Skin of body (tissue), 1 donor: ENCODE measurements at regions not wholly inside any gene's neighbourhood (a gene's known extent, or its start where the extent isn't known, plus 50 kb on each side); places are given as distances from the start of the nearest gene placed in this dataset.

Experiments
- DNase-seq: peaks from one replicate; lab custom pipeline; 2025; lab: John Stamatoyannopoulos, UW

- no peak for DNase-seq
Observed at GRCh38 chrX:40316502-40316901, 218.7 kb upstream of the BCOR start.

GRCh38 chrX:40314070-40314469, 216.3 kb upstream of the BCOR start:
- no peak for DNase-seq

GRCh38 chrX:40313269-40313668, 215.5 kb upstream of the BCOR start:
- no peak for DNase-seq

DNA sequence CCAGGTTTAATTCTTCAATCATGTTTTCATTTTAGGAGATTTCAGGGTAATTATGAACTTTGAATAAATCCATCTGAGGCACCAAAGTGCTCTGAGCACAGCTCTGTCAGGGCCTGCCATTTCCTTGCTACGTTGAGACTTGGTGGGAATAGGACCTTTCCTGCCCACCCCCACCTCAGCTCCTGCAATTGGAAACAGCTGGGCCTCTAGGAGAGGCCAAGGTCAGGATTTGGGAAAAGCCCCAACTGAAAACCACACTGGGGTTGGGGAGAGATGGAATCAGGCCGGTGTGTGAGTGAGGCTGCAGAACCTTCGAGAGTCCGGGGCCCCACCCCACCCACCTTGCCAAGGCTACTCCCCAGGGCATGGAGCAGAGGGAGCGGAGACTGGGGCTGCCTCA, 212.7 kb upstream of the BCOR start:
- peak; percentile 1 for DNase-seq

GRCh38 chrX:40310016-40310415, 212.3 kb upstream of the BCOR start:
- no peak for DNase-seq

GRCh38 chrX:40307871-40308270, 210.1 kb upstream of the BCOR start:
- no peak for DNase-seq

GRCh38 chrX:40304115-40304514, 206.4 kb upstream of the BCOR start:
- no peak for DNase-seq

DNA sequence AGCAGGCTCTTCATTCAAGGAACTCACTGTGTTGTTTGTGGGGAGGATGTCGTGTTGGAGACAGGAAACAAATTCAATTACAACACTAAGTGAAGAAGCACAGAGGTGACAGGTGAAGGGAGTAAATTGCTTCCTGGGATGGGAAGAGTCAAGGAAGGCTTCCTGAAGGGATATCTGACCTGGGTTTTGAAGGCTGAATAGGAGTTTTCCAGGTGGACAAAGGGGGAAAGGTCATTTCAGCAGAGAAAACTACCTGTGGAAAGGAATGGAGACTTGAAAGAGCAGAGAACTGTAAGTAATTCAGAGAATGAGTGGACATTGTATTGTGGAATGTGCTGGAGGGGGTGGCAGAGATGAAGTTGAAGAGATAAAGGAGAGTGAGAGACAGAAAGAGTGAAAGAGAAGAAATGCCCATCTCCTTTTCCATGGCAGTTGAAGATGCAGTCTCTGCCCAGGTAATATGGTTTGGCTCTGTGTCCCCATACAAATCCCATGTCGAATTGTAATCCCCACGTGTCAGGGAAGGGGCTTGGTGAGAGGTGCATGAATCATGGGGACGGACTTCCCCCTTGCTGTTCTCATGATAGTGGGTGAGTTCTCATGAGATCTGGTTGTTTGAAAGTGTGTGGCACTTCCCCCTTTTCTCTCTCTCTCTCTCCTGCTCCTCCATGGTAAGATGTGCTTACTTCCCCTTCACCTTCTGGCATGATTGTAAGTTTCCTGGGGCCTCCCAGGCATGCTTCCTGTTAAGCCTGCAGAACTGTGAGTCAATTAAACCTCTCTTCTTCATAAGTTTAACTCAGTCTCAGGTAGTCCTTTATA, 205.7 kb upstream of the BCOR start:
- DNase-seq, result no peak

- no peak for DNase-seq
Observed at GRCh38 chrX:40300286-40300890, 202.6 kb upstream of the BCOR start.

GRCh38 chrX:40299641-40300046, 201.9 kb upstream of the BCOR start:
- no peak for DNase-seq

DNA sequence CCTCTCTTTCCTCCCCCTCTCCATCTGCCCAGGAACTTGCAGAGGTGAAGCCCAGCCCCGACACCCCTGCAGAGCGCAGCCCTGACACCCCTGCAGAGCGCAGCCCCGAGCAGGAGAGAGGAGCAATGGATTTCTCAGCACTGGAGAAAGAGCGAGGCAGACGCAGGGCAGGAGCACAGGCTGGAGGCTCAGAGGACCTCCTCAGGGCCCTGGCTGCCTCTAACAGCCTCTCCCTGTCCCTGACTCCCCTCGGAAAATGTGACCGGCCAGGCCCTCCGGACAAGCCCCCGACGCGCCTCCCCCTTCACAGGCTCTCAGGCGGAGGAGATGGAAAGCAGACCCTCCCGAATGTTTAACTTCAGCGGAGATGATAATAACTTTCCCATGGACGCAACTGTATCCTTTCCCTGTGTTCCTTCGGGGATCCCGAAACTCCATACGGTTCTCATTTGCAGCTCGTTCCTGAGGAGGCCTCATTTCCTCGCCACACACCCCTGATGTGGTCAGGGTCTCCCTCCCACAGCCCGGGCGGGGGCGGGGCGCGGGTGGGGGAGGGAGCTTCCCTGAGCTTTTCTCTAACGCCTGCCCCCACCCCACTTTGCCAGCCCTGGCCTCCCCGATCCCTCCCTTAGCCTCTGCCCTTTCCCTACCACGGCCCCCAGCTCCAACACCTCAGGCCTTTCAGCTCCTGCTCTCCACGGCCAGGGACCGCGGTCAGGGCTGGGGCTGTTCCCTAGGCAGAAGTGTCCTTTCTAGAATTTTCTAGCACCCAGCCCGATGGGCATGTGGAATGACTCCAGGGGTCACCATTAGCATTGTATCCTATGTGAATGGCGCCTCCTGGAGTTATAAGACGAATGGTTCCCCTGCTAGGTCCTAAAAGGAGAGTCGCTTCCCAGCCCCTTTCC, 201.1 kb upstream of the BCOR start:
- DNase-seq, result peak; percentile 48

GRCh38 chrX:40298069-40298468, 200.3 kb upstream of the BCOR start:
- DNase-seq, result no peak

- no peak for DNase-seq
Observed at GRCh38 chrX:40291553-40291952, 193.8 kb upstream of the BCOR start.

DNA sequence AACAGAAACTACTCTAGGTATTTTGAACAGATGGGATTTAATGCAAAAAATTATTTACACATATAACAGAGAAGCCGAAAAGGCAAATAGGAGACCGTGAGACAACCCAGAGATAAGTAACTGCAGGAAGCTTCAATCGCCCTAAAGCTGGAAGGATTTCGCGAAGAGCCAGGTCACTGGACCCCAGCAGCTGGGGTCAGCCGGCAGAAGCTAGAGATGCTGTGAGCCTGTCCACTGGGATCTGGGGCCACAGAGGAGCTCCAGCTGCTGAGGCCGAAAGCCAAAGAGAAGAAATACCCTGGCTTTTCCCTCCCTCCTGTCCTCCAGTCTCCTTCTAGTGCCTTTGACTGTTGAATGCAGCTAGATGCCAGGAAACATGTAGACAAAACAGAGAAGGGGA, 192.8 kb upstream of the BCOR start:
- DNase-seq, result no peak

DNA sequence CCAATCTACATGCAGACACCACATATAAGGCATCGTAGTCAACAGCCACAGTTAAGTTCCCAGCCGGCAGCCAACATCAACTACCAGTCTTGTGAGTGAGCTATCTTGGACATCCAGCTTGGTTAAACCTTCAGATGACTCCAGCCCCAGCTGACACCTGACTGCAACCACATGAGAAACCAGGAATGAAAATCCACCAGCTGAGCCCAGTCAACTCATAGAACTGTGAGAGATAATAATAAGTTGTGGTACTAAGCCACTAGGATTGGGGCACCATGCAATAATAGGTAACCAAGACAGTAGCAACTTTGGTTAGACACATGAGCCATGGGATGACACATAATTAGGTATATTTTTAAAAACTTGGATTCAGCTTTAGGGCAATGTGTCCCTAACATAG, 188.1 kb upstream of the BCOR start:
- DNase-seq, result no peak

GRCh38 chrX:40284852-40285251, 187.1 kb upstream of the BCOR start:
- no peak for DNase-seq

- no peak for DNase-seq
Observed at GRCh38 chrX:40283981-40284380, 186.2 kb upstream of the BCOR start.

DNA sequence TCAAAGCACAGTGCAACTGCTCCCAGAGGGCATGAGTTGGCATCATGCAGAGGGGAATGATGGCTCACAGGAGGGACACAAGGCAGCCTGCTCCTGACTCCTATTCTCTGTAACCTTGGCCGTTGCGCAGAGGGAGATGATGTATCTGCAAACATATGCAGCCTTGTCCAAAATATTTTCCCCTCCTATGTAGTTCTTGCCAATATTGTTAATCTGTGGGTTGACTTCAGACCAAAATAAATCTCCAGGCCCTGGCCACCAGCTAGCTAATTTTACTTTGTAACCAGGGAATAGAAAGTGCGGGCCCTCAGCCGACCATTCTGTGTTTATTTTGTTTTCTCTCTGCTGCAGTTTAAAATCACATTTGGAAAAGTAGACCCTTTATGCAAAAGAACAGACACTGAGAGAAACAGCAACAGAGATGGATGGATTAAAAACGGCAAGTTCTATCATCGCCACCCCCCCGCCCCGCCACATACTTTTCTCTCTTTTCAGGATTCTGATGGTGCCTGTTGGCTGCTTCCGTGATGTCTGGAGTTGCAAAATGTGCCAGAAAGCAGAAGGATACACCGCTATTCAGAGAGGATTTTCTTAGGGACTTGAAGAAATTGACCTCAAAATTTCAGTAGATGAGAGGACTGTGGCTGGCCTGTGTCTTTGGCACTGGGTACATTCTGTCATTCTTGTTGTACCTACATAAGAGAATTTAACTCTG, 185.3 kb upstream of the BCOR start:
- peak; percentile 63 for DNase-seq

DNA sequence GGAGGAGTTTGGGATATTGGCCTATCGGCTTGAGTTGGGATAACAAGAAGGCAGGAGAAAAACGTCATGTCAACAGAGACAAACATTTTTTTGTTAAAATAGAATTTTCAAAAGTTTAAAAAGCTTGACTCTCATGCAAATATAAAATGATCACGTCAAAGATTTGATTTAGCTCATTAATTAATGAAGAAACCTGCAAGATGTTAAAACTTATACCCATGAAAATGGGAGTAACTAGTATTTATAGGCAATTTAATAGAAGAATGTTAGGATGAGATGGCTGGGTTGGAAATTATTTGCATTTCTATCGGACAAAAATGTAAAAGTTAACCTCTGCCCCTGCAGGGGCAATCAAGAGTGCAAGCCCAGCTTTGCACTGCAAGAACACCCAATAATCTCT, 184.6 kb upstream of the BCOR start:
- no peak for DNase-seq

DNA sequence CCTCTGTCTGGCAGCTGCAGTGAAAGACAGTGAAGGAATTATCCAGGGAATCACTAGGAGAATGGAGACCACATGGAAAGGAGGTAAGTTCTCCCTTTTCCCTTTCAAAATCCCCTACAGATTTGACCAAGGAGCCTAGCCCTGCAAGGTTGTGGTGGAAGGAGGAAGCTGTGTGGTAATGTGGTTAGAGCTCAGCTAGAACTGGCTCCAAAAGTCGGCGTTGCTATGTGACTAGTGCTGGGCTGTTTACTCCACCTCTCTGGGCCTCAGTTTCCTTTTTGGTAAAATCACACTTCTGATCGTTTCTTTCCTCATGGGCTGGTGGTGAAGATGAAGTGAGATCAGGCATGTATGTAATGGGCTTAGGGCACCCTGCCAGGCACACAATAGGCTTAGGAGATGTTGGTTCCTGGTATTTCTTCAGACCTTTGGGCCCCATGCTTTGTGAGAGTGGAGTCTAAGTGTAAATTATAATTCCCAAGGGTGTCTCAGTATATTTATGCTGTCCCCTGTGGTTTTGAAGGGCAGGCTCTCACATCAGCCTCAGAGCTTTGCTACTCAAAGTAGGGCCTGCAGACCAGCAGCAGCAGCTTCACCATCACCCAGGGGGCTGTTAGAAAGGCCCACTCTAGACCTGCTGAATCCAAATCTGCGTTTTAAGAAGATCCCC, 183.7 kb upstream of the BCOR start:
- no peak for DNase-seq

DNA sequence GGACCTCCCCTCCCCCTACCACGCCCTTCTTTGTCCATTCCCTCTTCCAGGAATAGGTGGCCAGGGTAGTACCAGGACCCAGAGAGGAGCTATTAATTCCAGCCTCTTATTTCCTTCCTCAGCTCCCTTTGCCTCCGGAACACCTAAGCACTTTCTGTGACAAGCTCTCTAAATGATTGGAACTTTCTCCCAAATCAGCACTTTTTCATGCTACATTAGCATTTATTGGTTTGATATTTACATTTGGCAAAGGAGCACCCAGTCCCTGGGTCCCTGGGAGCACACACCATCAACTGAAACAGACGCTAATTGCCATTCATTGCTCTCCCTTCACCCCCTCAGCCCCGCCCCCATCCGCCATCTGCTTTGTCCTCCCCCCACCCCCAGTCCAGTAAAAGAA, 182.0 kb upstream of the BCOR start:
- no peak for DNase-seq
